K562 (cell line): ENCODE measurements at regions not wholly inside any gene's neighbourhood (a gene's known extent, or its start where the extent isn't known, plus 50 kb on each side); places are given as distances from the start of the nearest gene placed in this dataset.

Experiments
- ATAC-seq: fragments of 200-7000 bp; cut with Tn5 transposase; 3 replicates; pipeline ENCODE4 v1.9.1; 2020; ENCODE audit warnings: moderate library complexity
- BruUV-seq: library from RNA; stranded (reverse); fragments of 400-500 nt; replicated peaks from 2 replicates; lab custom pipeline; 2021; lab: Mats Ljungman, UMichigan
- CTCF ChIA-PET: fragments of 300-600 bp; formaldehyde crosslinking; extraction: SDS; loops from one replicate; lab custom pipeline; 2021; ENCODE audit warnings: low intra/inter-chr PET ratio; lab: Yijun Ruan, JAX
- POLR2A ChIA-PET: fragments of 300-600, 350-650 bp; sonication (Branson Sonifier 250); formaldehyde crosslinking; extraction: SDS; loops from one replicate; lab custom pipeline; 2021; ENCODE audit warnings: antibody characterized with exemption, inconsistent platforms; lab: Yijun Ruan, JAX
- DNase-seq, 4 experiments: peaks; one replicate each; pipeline versions ENCODE4 v3.0.0 to v3.0.0-alpha.2; 2011 to 2018; ENCODE audit warnings: low spot score in 3 of 4, mixed read lengths in 3 of 4; ENCODE audit errors: extremely low read depth in 1 of 4
- FAIRE-seq: peaks from 2 replicates; lab custom pipeline; 2011; peaks lifted over from hg19 to GRCh38; lab: Jason Lieb, UNC
- H2AFZ ChIP-seq: 2 replicates; pipeline ENCODE4 v1.6.0; 2011; ENCODE audit warnings: low read depth, low read length, control low read depth, inconsistent platforms
- H3K27ac ChIP-seq: fragments of 200-600 bp; 3 replicates; pipeline ENCODE4 v1.8.0; 2011; ENCODE audit warnings: low read depth, mild to moderate bottlenecking, control low read depth, inconsistent platforms, low read length, moderate library complexity, mixed read lengths; ENCODE audit errors: extremely low read depth
- H3K27me3 ChIP-seq, 2 experiments: fragments of 300-600 bp in 1 of 2; 2 replicates in 1 of 2; 3 replicates in 1 of 2; pipeline versions ENCODE4 v1.6.0 to v1.8.0; 2011; ENCODE audit warnings: inconsistent platforms in 2 of 2, low read length in 2 of 2, mild to moderate bottlenecking in 1 of 2, mixed read lengths in 1 of 2, moderate library complexity in 1 of 2; ENCODE audit not compliant: control insufficient read depth in 2 of 2, insufficient read depth in 2 of 2
- H3K36me3 ChIP-seq: fragments of 300-600 bp; 3 replicates; pipeline ENCODE4 v1.8.0; 2011; ENCODE audit warnings: mild to moderate bottlenecking, low read length, inconsistent platforms; ENCODE audit not compliant: control insufficient read depth, insufficient read depth
- H3K4me1 ChIP-seq, 2 experiments: fragments of 200-600 bp in 1 of 2; replicated peaks in 1 of 2; 2 replicates in 1 of 2; 3 replicates in 1 of 2; pipeline versions ENCODE4 v1.5.1 to v1.8.0; 2011; ENCODE audit warnings: inconsistent platforms in 2 of 2, low read length in 2 of 2, mild to moderate bottlenecking in 1 of 2, mixed read lengths in 1 of 2, moderate library complexity in 1 of 2; ENCODE audit not compliant: control insufficient read depth in 2 of 2, insufficient read depth in 2 of 2
- H3K4me2 ChIP-seq: 2 replicates; pipeline ENCODE4 v1.6.1; 2011; ENCODE audit warnings: low read length, control low read depth, inconsistent platforms, mixed read lengths; ENCODE audit not compliant: insufficient read depth
- H3K4me3 ChIP-seq: fragments of 200-600 bp; sonication (generic), shearing (Covaris generic); 2 replicates; pipeline ENCODE4 v1.5.1; 2016; ENCODE audit warnings: control low read depth, inconsistent platforms
- H3K79me2 ChIP-seq: fragments of 200-600 bp; 3 replicates; pipeline ENCODE4 v1.8.0; 2011; ENCODE audit warnings: low read length, inconsistent platforms; ENCODE audit not compliant: control insufficient read depth, insufficient read depth
- H3K9ac ChIP-seq, 2 experiments: 2 replicates each; pipeline versions ENCODE4 v1.6.0 to v1.6.1; 2011; ENCODE audit warnings: low read depth in 2 of 2, low read length in 2 of 2, control low read depth in 1 of 2, inconsistent platforms in 1 of 2, mild to moderate bottlenecking in 1 of 2, mixed read lengths in 1 of 2; ENCODE audit not compliant: insufficient read depth in 1 of 2
- H3K9me1 ChIP-seq: one replicate; pipeline ENCODE4 v1.6.0; 2011; ENCODE audit warnings: inconsistent platforms, mild to moderate bottlenecking, low read length, moderate library complexity; ENCODE audit not compliant: control insufficient read depth, insufficient read depth
- H3K9me3 ChIP-seq: replicated peaks from 2 replicates; pipeline ENCODE4 v1.5.1; 2011; ENCODE audit warnings: low read depth, low read length, inconsistent platforms; ENCODE audit not compliant: control insufficient read depth, insufficient read depth
- H4K20me1 ChIP-seq: replicated peaks from 2 replicates; pipeline ENCODE4 v1.6.1; 2011; ENCODE audit warnings: low read length, inconsistent platforms, mixed read lengths; ENCODE audit not compliant: control insufficient read depth, insufficient read depth
- KDM5B ChIP-seq: fragments of 200-600 bp; sonication (generic); IDR thresholded peaks from 2 replicates; pipeline ENCODE4 v1.6.1; 2012; ENCODE audit warnings: low read depth, mild to moderate bottlenecking, moderate library complexity, low read length, control low read depth, inconsistent platforms; ENCODE audit not compliant: insufficient replicate concordance
- MCM3 ChIP-seq: fragments of 450-650 bp; IDR thresholded peaks from 2 replicates; pipeline ENCODE4 v1.6.1; 2016
- SMAD2 ChIP-seq: fragments of 150-350 bp; IDR thresholded peaks from 2 replicates; pipeline ENCODE4 v1.6.1; 2014; ENCODE audit warnings: low read depth, mild to moderate bottlenecking, low read length
- SRSF1 ChIP-seq: fragments of 200-400 bp; formaldehyde crosslinking; IDR thresholded peaks from 2 replicates; pipeline ENCODE4 v1.6.1; 2017; ENCODE audit warnings: mild to moderate bottlenecking, low read depth, low read length, moderate library complexity
- ZNF41 ChIP-seq: fragments of 250-450 bp; sonication (Bioruptor Pico); conservative IDR thresholded peaks from 2 replicates; pipeline ENCODE4 v1.4.0; 2020; ENCODE audit warnings: mild to moderate bottlenecking
- ZNF561 ChIP-seq: fragments of 450-650 bp; formaldehyde crosslinking; conservative IDR thresholded peaks from 2 replicates; pipeline ENCODE4 v1.4.0; 2020; ENCODE audit warnings: mild to moderate bottlenecking, moderate library complexity
- ZNF77 ChIP-seq: fragments of 250-450 bp; sonication (Bioruptor Pico); IDR thresholded peaks from 2 replicates; pipeline ENCODE4 v1.5.0; 2020
- WGBS: fragments of 100-300 bp; shearing (Covaris generic); methylation state at CpG from one replicate; pipeline ENCODE4 v1.1.6; 2016; ENCODE audit warnings: low coverage, mixed read lengths; ENCODE audit not compliant: insufficient coverage; ENCODE audit errors: missing lambda C conversion rate; 5-methylcytosine and 5-hydroxymethylcytosine counted together
- in situ Hi-C: fragments of 300-500 bp; cut with MboI; formaldehyde crosslinking; loops from 4 replicates; pipeline ENCODE4 v1.15.0; 2018; ENCODE audit warnings: inconsistent platforms, mixed read lengths
- intact Hi-C: fragments of 100-400 bp; cut with micrococcal nuclease; formaldehyde crosslinking; loops from 2 replicates; pipeline ENCODE4 v1.14.2; 2022
- TF ChIP-seq, protein P1 (sequence below): sonication (generic); formaldehyde crosslinking; IDR thresholded peaks from 2 replicates; pipeline ENCODE4 v1.8.0; 2022; ENCODE audit warnings: mild to moderate bottlenecking, missing genetic modification reagents
- TF ChIP-seq, protein P2 (sequence below): IDR thresholded peaks from 2 replicates; pipeline ENCODE4 v1.6.1; 2014; ENCODE audit warnings: antibody characterized with exemption
- TF ChIP-seq, protein P3 (sequence below): fragments of 450-650 bp; formaldehyde crosslinking; conservative IDR thresholded peaks from 2 replicates; pipeline ENCODE4 v1.4.0; 2022; ENCODE audit warnings: mild to moderate bottlenecking, missing genetic modification characterization
- TF ChIP-seq, protein P4 (sequence below): sonication (generic); formaldehyde crosslinking; IDR thresholded peaks from 2 replicates; pipeline ENCODE4 v1.8.0; 2023; ENCODE audit warnings: mild to moderate bottlenecking, missing genetic modification reagents

DNA sequence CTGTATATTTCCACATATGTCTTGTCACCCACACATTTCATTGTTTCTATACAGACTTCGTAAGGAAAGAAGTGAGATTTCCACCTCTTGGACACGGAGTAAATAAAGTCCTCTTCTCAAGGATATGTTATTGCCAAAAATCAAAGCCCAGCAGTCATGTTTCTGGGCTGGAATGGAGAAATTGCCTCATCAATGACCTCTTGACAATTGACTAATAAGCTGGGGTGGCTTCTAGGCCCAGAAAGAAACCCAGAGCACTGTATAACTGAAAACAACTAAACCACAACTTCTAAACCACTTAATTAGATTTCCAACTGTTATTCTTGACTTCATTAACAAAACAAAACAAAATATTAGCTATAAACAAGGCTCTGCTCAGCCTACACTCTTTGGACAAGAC lies 56.4 kb upstream of the SLC24A5 start (continued):
- TF ChIP-seq, protein P1, sequence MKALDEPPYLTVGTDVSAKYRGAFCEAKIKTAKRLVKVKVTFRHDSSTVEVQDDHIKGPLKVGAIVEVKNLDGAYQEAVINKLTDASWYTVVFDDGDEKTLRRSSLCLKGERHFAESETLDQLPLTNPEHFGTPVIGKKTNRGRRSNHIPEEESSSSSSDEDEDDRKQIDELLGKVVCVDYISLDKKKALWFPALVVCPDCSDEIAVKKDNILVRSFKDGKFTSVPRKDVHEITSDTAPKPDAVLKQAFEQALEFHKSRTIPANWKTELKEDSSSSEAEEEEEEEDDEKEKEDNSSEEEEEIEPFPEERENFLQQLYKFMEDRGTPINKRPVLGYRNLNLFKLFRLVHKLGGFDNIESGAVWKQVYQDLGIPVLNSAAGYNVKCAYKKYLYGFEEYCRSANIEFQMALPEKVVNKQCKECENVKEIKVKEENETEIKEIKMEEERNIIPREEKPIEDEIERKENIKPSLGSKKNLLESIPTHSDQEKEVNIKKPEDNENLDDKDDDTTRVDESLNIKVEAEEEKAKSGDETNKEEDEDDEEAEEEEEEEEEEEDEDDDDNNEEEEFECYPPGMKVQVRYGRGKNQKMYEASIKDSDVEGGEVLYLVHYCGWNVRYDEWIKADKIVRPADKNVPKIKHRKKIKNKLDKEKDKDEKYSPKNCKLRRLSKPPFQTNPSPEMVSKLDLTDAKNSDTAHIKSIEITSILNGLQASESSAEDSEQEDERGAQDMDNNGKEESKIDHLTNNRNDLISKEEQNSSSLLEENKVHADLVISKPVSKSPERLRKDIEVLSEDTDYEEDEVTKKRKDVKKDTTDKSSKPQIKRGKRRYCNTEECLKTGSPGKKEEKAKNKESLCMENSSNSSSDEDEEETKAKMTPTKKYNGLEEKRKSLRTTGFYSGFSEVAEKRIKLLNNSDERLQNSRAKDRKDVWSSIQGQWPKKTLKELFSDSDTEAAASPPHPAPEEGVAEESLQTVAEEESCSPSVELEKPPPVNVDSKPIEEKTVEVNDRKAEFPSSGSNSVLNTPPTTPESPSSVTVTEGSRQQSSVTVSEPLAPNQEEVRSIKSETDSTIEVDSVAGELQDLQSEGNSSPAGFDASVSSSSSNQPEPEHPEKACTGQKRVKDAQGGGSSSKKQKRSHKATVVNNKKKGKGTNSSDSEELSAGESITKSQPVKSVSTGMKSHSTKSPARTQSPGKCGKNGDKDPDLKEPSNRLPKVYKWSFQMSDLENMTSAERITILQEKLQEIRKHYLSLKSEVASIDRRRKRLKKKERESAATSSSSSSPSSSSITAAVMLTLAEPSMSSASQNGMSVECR (CRISPR knock-in tag): no peak
- no peak for TF ChIP-seq ZNF77 (CRISPR knock-in tag)
- TF ChIP-seq MCM3: no peak
- TF ChIP-seq ZNF561: no peak
- no peak for TF ChIP-seq SMAD2
- TF ChIP-seq, all 486 proteins: peak for 0

DNA sequence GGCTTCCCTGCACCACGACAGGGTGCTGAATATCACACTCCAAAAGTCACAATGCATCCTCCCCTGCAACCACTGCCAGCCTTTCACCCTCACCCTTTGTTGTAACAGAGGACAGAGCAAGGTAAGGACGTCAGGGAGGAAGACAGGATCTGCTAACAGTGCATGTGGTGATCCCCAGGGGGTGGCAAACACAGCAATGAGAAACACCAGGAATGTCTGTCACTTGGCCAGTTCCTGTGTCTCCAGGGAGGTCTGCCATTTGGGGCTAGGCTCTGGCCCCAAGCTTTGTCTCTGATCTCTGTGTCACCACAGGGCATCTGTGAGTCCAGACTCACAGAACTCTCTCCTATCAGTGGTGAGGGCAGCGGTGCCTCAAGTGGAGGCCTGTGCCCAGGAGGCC lies 54.3 kb upstream of the SLC24A5 start:
- H3K79me2 ChIP-seq: no peaks in the 10 kb centered on the region
- no peak overlapping the region for H3K4me3 ChIP-seq
- intact Hi-C loops (no loop called here), in situ Hi-C loops (no loop called here)
- no peaks in the 10 kb centered on the region for H4K20me1 ChIP-seq
- DNase-seq (no peak), FAIRE-seq (no peak), ATAC-seq (no peak)
- no peaks in the 10 kb centered on the region for H3K27me3 ChIP-seq
- H3K4me2 ChIP-seq: no peak overlapping the region
- H3K36me3 ChIP-seq: no peaks in the 10 kb centered on the region
- H3K9ac ChIP-seq: no peak overlapping the region
- H3K9me1 ChIP-seq: no peaks in the 10 kb centered on the region
- H2AFZ ChIP-seq: no peak overlapping the region
- BruUV-seq: no TSS peak
- 0% methylated on average over 3 of the region's 3 CpGs for WGBS
- H3K9me3 ChIP-seq: no peaks in the 10 kb centered on the region
- no peaks in the 10 kb centered on the region for H3K4me1 ChIP-seq
- no peak overlapping the region for H3K27ac ChIP-seq
- ChIA-PET POLR2A (no interaction called here), CTCF (no interaction called here)
- TF ChIP-seq ZNF41 (CRISPR knock-in tag) (no peak), SRSF1 (no peak), KDM5B (no peak)
- TF ChIP-seq, protein P2, sequence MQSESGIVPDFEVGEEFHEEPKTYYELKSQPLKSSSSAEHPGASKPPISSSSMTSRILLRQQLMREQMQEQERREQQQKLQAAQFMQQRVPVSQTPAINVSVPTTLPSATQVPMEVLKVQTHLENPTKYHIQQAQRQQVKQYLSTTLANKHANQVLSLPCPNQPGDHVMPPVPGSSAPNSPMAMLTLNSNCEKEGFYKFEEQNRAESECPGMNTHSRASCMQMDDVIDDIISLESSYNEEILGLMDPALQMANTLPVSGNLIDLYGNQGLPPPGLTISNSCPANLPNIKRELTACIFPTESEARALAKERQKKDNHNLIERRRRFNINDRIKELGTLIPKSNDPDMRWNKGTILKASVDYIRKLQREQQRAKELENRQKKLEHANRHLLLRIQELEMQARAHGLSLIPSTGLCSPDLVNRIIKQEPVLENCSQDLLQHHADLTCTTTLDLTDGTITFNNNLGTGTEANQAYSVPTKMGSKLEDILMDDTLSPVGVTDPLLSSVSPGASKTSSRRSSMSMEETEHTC: no peak
- TF ChIP-seq, protein P3, sequence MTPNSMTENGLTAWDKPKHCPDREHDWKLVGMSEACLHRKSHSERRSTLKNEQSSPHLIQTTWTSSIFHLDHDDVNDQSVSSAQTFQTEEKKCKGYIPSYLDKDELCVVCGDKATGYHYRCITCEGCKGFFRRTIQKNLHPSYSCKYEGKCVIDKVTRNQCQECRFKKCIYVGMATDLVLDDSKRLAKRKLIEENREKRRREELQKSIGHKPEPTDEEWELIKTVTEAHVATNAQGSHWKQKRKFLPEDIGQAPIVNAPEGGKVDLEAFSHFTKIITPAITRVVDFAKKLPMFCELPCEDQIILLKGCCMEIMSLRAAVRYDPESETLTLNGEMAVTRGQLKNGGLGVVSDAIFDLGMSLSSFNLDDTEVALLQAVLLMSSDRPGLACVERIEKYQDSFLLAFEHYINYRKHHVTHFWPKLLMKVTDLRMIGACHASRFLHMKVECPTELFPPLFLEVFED: no peak
- TF ChIP-seq, protein P4, sequence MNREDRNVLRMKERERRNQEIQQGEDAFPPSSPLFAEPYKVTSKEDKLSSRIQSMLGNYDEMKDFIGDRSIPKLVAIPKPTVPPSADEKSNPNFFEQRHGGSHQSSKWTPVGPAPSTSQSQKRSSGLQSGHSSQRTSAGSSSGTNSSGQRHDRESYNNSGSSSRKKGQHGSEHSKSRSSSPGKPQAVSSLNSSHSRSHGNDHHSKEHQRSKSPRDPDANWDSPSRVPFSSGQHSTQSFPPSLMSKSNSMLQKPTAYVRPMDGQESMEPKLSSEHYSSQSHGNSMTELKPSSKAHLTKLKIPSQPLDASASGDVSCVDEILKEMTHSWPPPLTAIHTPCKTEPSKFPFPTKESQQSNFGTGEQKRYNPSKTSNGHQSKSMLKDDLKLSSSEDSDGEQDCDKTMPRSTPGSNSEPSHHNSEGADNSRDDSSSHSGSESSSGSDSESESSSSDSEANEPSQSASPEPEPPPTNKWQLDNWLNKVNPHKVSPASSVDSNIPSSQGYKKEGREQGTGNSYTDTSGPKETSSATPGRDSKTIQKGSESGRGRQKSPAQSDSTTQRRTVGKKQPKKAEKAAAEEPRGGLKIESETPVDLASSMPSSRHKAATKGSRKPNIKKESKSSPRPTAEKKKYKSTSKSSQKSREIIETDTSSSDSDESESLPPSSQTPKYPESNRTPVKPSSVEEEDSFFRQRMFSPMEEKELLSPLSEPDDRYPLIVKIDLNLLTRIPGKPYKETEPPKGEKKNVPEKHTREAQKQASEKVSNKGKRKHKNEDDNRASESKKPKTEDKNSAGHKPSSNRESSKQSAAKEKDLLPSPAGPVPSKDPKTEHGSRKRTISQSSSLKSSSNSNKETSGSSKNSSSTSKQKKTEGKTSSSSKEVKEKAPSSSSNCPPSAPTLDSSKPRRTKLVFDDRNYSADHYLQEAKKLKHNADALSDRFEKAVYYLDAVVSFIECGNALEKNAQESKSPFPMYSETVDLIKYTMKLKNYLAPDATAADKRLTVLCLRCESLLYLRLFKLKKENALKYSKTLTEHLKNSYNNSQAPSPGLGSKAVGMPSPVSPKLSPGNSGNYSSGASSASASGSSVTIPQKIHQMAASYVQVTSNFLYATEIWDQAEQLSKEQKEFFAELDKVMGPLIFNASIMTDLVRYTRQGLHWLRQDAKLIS (CRISPR knock-in tag): no peak
